CD4-positive, alpha-beta T cell treated with Interleukin-12 subunit alpha and Interleukin-12 subunit beta, for 1 hour (primary cell): ENCODE measurements at regions not wholly inside any gene's neighbourhood (a gene's known extent, or its start where the extent isn't known, plus 50 kb on each side); places are given as distances from the start of the nearest gene placed in this dataset.
"Not testable (repeated sequence)": the region's sequence is repeated elsewhere in the genome, so short reads cannot be mapped to it uniquely, and the experiment has no call there.

ENCODE experiments used
- DNase-seq: peaks from one replicate; pipeline ENCODE4 v3.0.0-alpha.2; 2020

- no peak for DNase-seq
Measured at GRCh38 chr6:115618256-115618655, 442.4 kb downstream of the FRK start.

GRCh38 chr6:115617031-115617430, 443.7 kb downstream of the FRK start:
- no peak for DNase-seq

DNA sequence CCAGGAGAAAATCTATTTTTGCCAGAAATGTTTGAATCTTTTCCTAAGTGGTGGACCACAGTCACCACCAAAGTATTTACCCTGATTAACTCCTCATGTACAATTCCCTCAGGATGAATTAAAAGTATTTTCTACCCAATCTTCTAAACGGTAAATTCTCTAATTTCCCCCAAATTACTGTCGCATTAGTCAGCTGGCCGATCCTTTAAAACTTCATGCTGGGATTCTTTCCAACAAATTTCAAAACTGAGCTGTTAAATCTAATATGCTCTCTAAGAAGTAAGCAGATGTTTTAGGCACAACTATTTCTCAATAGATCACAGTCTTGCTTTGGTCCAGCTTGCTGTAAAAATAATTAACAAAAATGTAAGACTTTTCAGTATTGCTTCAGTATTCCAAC, 447.2 kb downstream of the FRK start:
- DNase-seq, result no peak

DNA sequence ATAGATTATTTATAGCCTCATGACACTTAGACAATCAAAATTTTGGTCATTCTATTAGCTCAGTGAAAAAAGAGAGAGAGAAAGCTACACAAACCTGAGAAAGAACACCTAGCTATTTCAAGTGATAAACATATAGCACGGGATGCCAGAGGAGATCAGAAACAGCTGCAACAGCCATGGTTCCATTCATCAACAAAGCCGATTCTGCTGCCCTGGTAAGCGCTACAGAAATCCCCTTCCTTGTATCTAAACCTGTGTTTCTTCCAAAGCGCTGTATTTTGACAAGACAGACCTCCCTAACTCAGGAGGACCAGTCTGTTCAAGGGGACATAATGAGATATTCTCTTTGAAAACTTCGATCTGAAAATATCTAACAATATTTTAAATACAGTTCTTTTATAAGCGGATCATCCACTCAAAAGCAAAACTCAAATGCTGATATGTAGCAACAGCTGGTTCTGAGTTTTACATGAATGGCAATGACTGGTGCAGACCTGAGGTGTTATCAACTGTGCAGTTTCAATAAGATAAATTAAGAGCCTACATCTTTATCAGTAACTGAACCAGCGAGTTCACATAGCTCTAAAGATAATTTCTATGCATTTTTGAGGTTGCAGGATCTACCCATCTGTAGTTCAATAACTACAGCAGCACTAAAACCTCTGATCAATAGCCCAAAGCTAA, 447.8 kb downstream of the FRK start:
- no peak for DNase-seq

- DNase-seq, result no peak
Measured at GRCh38 chr6:115612216-115612615, 448.5 kb downstream of the FRK start.

GRCh38 chr6:115610696-115611095, 450.0 kb downstream of the FRK start:
- no peak for DNase-seq

DNA sequence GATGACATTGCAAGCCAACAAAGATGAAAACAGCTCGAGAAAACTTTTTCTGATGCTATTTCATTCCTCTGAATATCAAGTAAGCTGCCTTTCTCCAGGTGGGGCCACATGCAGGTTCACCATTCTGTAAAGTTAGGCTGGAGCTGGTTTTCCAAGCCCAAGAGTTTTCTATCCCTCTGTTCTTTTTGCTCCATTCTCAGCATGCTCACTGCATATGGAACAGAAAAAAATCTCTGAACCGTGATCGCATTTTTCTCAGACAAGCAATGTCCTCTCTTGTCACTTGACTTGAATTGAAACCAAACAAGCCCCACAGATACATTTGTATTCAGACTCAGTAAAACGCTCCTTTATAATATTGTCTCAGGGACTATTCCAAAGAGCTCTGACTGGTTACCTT, 451.6 kb downstream of the FRK start:
- no peak for DNase-seq

DNA sequence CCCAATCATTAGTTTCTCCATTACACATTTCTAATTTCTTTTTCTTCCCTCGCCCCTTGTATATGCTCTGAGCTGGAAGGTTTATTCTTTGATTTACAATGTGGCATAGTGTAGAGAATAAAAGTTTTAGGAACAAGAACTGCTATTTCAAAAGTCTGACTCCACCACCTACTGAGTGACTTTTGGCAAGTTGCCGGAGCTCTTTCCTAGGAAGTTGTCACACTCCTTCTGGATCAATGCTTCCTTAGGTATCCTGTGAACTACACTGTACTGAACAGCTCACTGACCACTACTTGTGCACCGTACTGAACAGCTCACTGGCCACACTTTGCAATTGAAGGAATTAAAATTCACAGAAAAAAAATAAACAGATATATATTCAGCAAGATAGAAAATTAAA, 458.2 kb downstream of the FRK start:
- no peak for DNase-seq

- no peak for DNase-seq
Measured at GRCh38 chr6:115601509-115601908, 459.2 kb downstream of the FRK start.

- no peak for DNase-seq
Measured at GRCh38 chr6:115601064-115601463, 459.6 kb downstream of the FRK start.

GRCh38 chr6:115594891-115595290, 465.8 kb downstream of the FRK start:
- no peak for DNase-seq

- DNase-seq, result no peak
Measured at GRCh38 chr6:115592025-115592424, 468.7 kb downstream of the FRK start.

GRCh38 chr6:115589072-115589471, 471.6 kb downstream of the FRK start:
- DNase-seq, result not testable (repeated sequence)

DNA sequence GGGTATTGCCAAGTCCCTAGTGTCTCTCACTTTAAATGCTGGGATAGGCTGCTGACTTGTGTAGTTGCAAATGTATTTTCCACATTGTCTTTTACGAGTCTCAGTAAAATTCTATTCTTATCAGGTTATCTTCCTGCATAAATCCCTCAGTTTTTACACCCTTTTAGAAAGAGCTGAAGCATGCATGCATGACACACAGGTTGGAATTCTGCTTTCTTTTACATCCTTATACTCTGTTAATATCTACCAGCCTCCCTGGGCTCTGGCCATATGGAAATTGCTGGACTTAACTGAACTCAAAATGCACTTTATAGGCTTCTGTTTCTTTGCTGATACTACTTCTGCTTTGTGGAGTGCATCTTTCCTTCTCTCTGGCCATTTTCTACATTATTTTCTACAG, 477.4 kb downstream of the FRK start:
- DNase-seq, result no peak

- DNase-seq, result no peak
Measured at GRCh38 chr6:115582386-115582785, 478.3 kb downstream of the FRK start.

GRCh38 chr6:115579565-115579964, 481.1 kb downstream of the FRK start:
- DNase-seq, result not testable (repeated sequence)

DNA sequence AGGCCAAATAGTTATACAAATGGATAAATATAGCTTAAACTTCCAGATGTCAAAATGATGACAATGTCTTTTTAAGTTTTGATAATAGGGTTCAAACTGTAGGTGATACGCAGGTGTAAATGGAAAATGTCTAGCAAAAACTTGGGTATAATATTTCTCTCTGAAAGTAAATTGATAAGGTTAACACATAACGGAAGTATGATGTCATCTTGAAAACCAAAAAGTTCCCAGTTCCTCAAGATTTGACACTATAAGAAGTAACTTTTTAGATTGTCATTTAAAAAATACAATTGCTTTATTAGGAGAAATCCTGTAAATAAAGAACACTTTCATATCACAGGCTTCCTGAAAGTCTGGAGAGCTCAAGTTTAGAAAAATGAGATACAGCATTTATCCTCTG, 483.4 kb downstream of the FRK start:
- DNase-seq, result no peak

- no peak for DNase-seq
Measured at GRCh38 chr6:115575285-115575684, 485.4 kb downstream of the FRK start.

DNA sequence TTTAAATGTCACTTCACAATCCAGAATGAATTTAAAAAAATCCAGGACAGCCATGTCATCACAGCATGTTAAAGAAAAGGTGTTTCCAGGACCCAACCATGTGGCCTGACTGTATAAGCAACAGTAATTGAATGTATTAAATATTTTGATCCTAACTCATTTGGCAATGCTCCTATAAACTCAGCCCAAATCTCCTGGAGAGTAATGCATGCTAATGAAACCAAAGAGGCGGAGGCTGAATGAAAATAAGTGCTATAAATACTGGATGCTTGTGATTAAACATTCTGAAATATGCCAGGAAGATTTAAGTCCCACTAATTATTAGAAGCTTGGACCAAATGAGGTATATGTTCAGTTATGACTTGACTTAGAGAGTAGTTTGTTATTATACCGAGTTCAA, 486.8 kb downstream of the FRK start:
- DNase-seq, result no peak

- no peak for DNase-seq
Measured at GRCh38 chr6:115570331-115570730, 490.4 kb downstream of the FRK start.

DNA sequence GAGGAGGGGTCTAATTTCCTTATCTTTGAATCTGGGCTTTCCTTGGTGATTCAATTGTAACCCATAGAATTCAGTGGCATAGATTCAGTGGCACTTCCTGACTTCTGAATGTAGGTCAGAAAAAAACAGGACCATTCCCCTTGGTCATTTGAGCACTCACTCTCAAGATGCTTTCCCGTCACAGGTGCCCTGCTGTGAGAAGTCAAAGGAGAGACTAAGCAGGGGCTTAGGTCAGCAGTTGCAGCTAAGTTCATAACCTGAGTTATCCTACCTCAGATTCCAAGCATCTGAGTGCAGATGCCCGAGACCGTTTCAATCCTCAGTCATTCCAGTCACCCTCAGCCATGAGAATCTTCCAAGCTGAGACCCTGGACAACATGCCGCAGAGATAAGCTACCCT, 506.6 kb downstream of the FRK start:
- DNase-seq, result no peak

- DNase-seq, result no peak
Measured at GRCh38 chr6:115551527-115551926, 509.2 kb downstream of the FRK start.

DNA sequence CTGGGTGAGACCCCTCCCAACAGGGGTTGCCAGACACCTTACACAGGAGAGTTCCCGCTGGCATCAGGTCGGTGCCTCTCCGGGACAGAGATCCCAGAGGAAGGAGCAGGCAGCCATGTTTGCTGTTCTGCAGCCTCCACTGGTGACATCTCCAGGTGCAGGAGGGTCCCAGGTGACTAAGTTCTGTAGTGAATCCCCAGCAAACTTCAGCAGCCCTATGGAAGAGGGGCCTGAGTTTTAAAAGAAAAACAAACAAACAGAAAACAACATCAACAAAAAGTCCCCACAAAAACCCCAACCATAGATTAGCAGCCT, 515.1 kb downstream of the FRK start:
- no peak for DNase-seq

GRCh38 chr6:115544765-115545671, 515.7 kb downstream of the FRK start:
- no peak for DNase-seq
